Neuronal stem cell (in vitro differentiated cells): ENCODE measurements at regions not wholly inside any gene's neighbourhood (a gene's known extent, or its start where the extent isn't known, plus 50 kb on each side); places are given as distances from the start of the nearest gene placed in this dataset.
"Not testable (repeated sequence)": the region's sequence is repeated elsewhere in the genome, so short reads cannot be mapped to it uniquely, and the experiment has no call there.

ENCODE experiments used
- DNase-seq: peaks from one replicate; pipeline ENCODE4 v3.0.0-alpha.2; 2013; ENCODE audit warnings: low spot score
- H2AFZ ChIP-seq: one replicate; pipeline ENCODE4 v1.6.1; 2013; ENCODE audit warnings: mild to moderate bottlenecking, low read length, inconsistent platforms
- H2AK5ac ChIP-seq: 2 replicates; pipeline ENCODE4 v1.6.1; 2013; ENCODE audit warnings: low read depth, mild to moderate bottlenecking, inconsistent platforms, low read length, moderate library complexity, mixed read lengths
- H2BK120ac ChIP-seq: 2 replicates; pipeline ENCODE4 v1.6.1; 2013; ENCODE audit warnings: low read depth, mild to moderate bottlenecking, inconsistent platforms, low read length, moderate library complexity, mixed read lengths
- H2BK12ac ChIP-seq: one replicate; pipeline ENCODE4 v1.6.1; 2013; ENCODE audit warnings: low read length, inconsistent platforms
- H2BK15ac ChIP-seq: 2 replicates; pipeline ENCODE4 v1.6.1; 2013; ENCODE audit warnings: mild to moderate bottlenecking, low read length, inconsistent platforms, mixed read lengths
- H2BK5ac ChIP-seq: one replicate; pipeline ENCODE4 v1.6.1; 2013; ENCODE audit warnings: inconsistent platforms, mild to moderate bottlenecking, low read length, moderate library complexity
- H3K14ac ChIP-seq: one replicate; pipeline ENCODE4 v1.6.1; 2013; ENCODE audit warnings: low read length, inconsistent platforms
- H3K18ac ChIP-seq: 2 replicates; pipeline ENCODE4 v1.6.1; 2013; ENCODE audit warnings: low read length, inconsistent platforms
- H3K23ac ChIP-seq: 2 replicates; pipeline ENCODE4 v1.6.1; 2013; ENCODE audit warnings: low read depth, mild to moderate bottlenecking, mixed read lengths, low read length, inconsistent platforms; ENCODE audit not compliant: poor library complexity
- H3K27ac ChIP-seq: replicated peaks from 3 replicates; pipeline ENCODE4 v1.5.1; 2013; ENCODE audit warnings: low read length, inconsistent platforms
- H3K27me3 ChIP-seq, 3 experiments: 2 replicates each; pipeline ENCODE4 v1.6.1; 2013; ENCODE audit warnings: low read length in 3 of 3, mild to moderate bottlenecking in 2 of 3, inconsistent platforms in 1 of 3, low read depth in 1 of 3, mixed read lengths in 1 of 3, moderate library complexity in 1 of 3; ENCODE audit not compliant: control insufficient read depth in 3 of 3, insufficient read depth in 3 of 3
- H3K36me3 ChIP-seq, 2 donors: replicated peaks in 1 of 2; 2 replicates each; pipeline ENCODE4 v1.6.1; 2013; ENCODE audit warnings: low read length in 2 of 2; ENCODE audit not compliant: control insufficient read depth in 2 of 2, insufficient read depth in 2 of 2
- H3K4ac ChIP-seq: 2 replicates; pipeline ENCODE4 v1.6.1; 2013; ENCODE audit warnings: inconsistent platforms, mild to moderate bottlenecking, low read length, moderate library complexity
- H3K4me1 ChIP-seq, 2 donors: 1 replicate in 1 of 2; 2 replicates in 1 of 2; pipeline ENCODE4 v1.6.1; 2013; ENCODE audit warnings: low read length in 2 of 2, low read depth in 1 of 2; ENCODE audit not compliant: control insufficient read depth in 2 of 2, insufficient read depth in 1 of 2
- H3K4me2 ChIP-seq: one replicate; pipeline ENCODE4 v1.6.1; 2013; ENCODE audit warnings: mild to moderate bottlenecking, low read length, inconsistent platforms; ENCODE audit not compliant: insufficient read depth, poor library complexity, severe bottlenecking
- H3K4me3 ChIP-seq, 2 donors: 2 replicates each; pipeline ENCODE4 v1.5.1; 2013; ENCODE audit warnings: low read length in 2 of 2, mild to moderate bottlenecking in 2 of 2, inconsistent platforms in 1 of 2, moderate library complexity in 1 of 2
- H3K79me1 ChIP-seq: one replicate; pipeline ENCODE4 v1.6.1; 2013; ENCODE audit warnings: low read depth, mild to moderate bottlenecking, inconsistent platforms, low read length, moderate library complexity
- H3K9ac ChIP-seq: one replicate; pipeline ENCODE4 v1.6.1; 2013; ENCODE audit warnings: mild to moderate bottlenecking, low read depth, low read length, inconsistent platforms; ENCODE audit not compliant: poor library complexity
- H3K9me3 ChIP-seq, 2 donors: replicated peaks in 1 of 2; 2 replicates each; pipeline versions ENCODE3 to v1.6.1; 2013; ENCODE audit warnings: low read length in 2 of 2, mild to moderate bottlenecking in 2 of 2, inconsistent platforms in 1 of 2, low read depth in 1 of 2, mixed read lengths in 1 of 2, moderate library complexity in 1 of 2; ENCODE audit not compliant: control insufficient read depth in 2 of 2, insufficient read depth in 1 of 2
- H4K8ac ChIP-seq: one replicate; pipeline ENCODE4 v1.6.1; 2013; ENCODE audit warnings: low read depth, mild to moderate bottlenecking, inconsistent platforms, low read length, moderate library complexity
- H4K91ac ChIP-seq: one replicate; pipeline ENCODE4 v1.6.1; 2013; ENCODE audit warnings: low read length, low read depth, mild to moderate bottlenecking, inconsistent platforms; ENCODE audit not compliant: poor library complexity
- WGBS, 2 donors: extraction: QIAGEN DNeasy Blood & Tissue Kit; methylation state at CpG; one replicate each; pipeline ENCODE4 v1.1.7; 2013; ENCODE audit warnings: missing lambda C conversion rate in 2 of 2, mixed read lengths in 1 of 2; ENCODE audit not compliant: insufficient read length in 2 of 2, insufficient replicate concordance in 1 of 2; ENCODE audit errors: extremely low coverage in 2 of 2; 5-methylcytosine and 5-hydroxymethylcytosine counted together

DNA sequence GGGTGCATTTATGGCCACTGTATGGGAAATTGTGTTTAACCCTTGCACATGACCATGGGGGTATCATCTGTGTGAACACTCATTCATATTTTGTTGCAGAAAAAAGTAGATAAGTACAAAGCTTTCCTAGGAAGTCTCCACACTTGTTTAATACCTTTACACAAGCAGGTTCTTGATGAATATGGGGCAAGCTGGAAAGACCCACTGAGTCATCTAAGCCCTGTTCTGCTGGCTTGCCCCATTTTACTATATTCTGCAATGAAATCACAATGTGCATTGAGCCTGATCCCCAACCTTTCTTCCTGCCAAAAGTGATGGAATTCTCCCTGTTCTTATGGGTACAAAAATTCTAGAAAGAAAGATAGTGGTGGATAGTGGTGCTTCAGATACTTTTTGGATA lies 99.8 kb downstream of the CCDC71L start:
- no peak overlapping the region for H3K4ac ChIP-seq
- no peak overlapping the region for H2BK12ac ChIP-seq
- H3K9me3 ChIP-seq = no peaks in the 10 kb centered on the region
- no peaks in the 10 kb centered on the region for H3K27me3 ChIP-seq
- no peak for DNase-seq
- no peak overlapping the region for H2AFZ ChIP-seq
- no peak overlapping the region for H4K91ac ChIP-seq
- no peak overlapping the region for H2BK5ac ChIP-seq
- no peaks in the 10 kb centered on the region for H3K36me3 ChIP-seq
- H3K14ac ChIP-seq = no peak overlapping the region
- H3K18ac ChIP-seq = no peak overlapping the region
- no peak overlapping the region for H2BK120ac ChIP-seq
- H2BK15ac ChIP-seq = no peak overlapping the region
- no peak overlapping the region for H2AK5ac ChIP-seq
- H3K4me1 ChIP-seq = no peaks in the 10 kb centered on the region
- H3K79me1 ChIP-seq = no peaks in the 10 kb centered on the region
- no peak overlapping the region for H3K27ac ChIP-seq
- no peak overlapping the region for H3K23ac ChIP-seq
- no peak overlapping the region for H3K4me3 ChIP-seq
- no peak overlapping the region for H3K4me2 ChIP-seq
- no peak overlapping the region for H3K9ac ChIP-seq
- no peak overlapping the region for H4K8ac ChIP-seq

DNA sequence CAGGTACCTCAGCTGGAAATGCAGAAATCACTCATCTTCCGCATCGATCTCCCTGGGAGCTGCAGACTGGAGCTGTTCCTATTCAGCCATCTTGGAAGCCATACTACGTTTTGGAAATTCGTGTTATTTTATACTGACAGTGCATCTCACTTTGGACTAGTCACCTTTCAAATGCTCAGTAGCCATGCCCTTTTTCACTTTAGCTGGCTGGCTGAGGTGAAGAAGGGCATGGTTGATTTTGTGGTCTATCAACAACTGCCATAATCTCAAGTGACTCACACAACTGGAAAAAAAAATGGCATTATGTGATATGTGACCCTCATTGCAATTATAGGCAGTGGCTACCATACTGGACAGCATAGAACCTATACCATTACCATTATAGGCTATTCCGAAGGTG lies 100.5 kb downstream of the CCDC71L start:
- Histone ChIP-seq H3K4me2 (no peak overlapping the region), H3K9ac (no peak overlapping the region), H2BK5ac (no peak overlapping the region), H4K8ac (no peak overlapping the region), H3K79me1 (no peaks in the 10 kb centered on the region), H3K27me3 (no peaks in the 10 kb centered on the region), H3K14ac (no peak overlapping the region), H2AFZ (no peak overlapping the region), H3K36me3 (no peaks in the 10 kb centered on the region), H3K27ac (no peak overlapping the region), H4K91ac (no peak overlapping the region), H3K4me3 (no peak overlapping the region), H2BK120ac (no peak overlapping the region), H2AK5ac (no peak overlapping the region), H2BK15ac (no peak overlapping the region), H3K4ac (no peak overlapping the region), H3K9me3 (no peaks in the 10 kb centered on the region), H3K18ac (no peak overlapping the region), H3K23ac (no peak overlapping the region), H2BK12ac (no peak overlapping the region), H3K4me1 (no peaks in the 10 kb centered on the region)
- DNase-seq = no peak
- WGBS, 2 donors = no CpG with 5 or more reads among the region's 5 CpGs

DNA sequence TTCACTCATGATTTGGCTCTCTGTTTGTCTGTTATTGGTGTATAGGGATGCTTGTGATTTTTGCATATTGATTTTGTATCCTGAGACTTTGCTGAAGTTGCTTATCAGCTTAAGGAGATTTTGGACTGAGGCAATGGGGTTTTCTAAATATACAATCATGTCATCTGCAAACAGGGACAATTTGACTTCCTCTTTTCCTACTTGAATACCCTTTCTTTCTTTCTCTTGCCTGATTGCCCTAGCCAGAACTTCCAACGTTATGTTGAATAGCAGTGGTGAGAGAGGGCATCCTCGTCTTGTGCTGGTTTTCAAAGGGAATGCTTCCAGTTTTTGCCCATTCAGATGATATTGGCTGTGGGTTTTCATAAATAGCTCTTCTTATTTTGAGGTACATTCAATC lies 104.7 kb downstream of the CCDC71L start:
- not testable (repeated sequence) for H3K79me1 ChIP-seq, H2AK5ac ChIP-seq, H2BK5ac ChIP-seq, H3K4ac ChIP-seq, H3K27ac ChIP-seq, H3K23ac ChIP-seq, H2BK12ac ChIP-seq, H3K4me2 ChIP-seq, H4K91ac ChIP-seq, DNase-seq, H3K4me1 ChIP-seq, H3K14ac ChIP-seq, H3K18ac ChIP-seq, H3K4me3 ChIP-seq, H3K9ac ChIP-seq, H2AFZ ChIP-seq, H3K9me3 ChIP-seq, H3K27me3 ChIP-seq, H3K36me3 ChIP-seq, H4K8ac ChIP-seq, H2BK120ac ChIP-seq, H2BK15ac ChIP-seq
- no CpG with 5 or more reads among the region's 2 CpGs for WGBS, 2 donors

GRCh38 chr7:106554623-106555022 lies 106.3 kb downstream of the CCDC71L start:
- not testable (repeated sequence) for H2AFZ ChIP-seq, H2BK120ac ChIP-seq, H4K8ac ChIP-seq, H3K9me3 ChIP-seq, H3K9ac ChIP-seq, H3K36me3 ChIP-seq, H3K79me1 ChIP-seq, H2AK5ac ChIP-seq, H2BK12ac ChIP-seq, DNase-seq, H3K4ac ChIP-seq, H2BK15ac ChIP-seq, H3K4me1 ChIP-seq, H3K14ac ChIP-seq, H3K4me2 ChIP-seq, H3K18ac ChIP-seq, H3K4me3 ChIP-seq, H3K23ac ChIP-seq, H3K27ac ChIP-seq, H4K91ac ChIP-seq, H3K27me3 ChIP-seq, H2BK5ac ChIP-seq
- WGBS, 2 donors = no CpG with 5 or more reads among the region's 1 CpG
